ENCODE measurements at regions not wholly inside any gene's neighbourhood (a gene's known extent, or its start where the extent isn't known, plus 50 kb on each side); places are given as distances from the start of the nearest gene placed in this dataset.

DNA sequence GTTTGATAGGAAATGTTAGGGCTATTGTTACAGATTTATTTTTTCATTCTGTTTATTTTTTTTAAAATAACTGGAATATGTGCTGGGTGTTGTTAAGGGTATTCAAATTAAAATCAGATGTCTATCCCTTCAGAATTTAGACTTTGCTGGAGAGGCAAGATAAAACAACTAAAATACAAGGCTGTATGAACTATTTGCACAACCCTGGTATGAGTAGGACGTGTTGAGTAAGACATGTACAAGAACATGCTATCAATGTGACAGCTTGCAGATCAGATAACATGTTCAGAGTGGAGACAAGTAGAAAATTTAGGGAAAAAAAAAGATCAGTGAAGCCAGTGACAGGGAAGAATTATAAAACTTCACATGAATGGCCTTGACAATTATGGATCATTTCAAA, 853.5 kb downstream of the METTL15 start:
- ATAC-seq (no peak), DNase-seq (no peak)
- no peak overlapping the region for H3K4me3 ChIP-seq
- no peaks in the 10 kb centered on the region for H3K4me1 ChIP-seq
- H3K27ac ChIP-seq, result no peak overlapping the region
- intact Hi-C loops (cut with DNase I), result no loop called here
- no peaks in the 10 kb centered on the region for H3K27me3 ChIP-seq
- TF ChIP-seq, protein P1, sequence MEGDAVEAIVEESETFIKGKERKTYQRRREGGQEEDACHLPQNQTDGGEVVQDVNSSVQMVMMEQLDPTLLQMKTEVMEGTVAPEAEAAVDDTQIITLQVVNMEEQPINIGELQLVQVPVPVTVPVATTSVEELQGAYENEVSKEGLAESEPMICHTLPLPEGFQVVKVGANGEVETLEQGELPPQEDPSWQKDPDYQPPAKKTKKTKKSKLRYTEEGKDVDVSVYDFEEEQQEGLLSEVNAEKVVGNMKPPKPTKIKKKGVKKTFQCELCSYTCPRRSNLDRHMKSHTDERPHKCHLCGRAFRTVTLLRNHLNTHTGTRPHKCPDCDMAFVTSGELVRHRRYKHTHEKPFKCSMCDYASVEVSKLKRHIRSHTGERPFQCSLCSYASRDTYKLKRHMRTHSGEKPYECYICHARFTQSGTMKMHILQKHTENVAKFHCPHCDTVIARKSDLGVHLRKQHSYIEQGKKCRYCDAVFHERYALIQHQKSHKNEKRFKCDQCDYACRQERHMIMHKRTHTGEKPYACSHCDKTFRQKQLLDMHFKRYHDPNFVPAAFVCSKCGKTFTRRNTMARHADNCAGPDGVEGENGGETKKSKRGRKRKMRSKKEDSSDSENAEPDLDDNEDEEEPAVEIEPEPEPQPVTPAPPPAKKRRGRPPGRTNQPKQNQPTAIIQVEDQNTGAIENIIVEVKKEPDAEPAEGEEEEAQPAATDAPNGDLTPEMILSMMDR (IDR thresholded peaks at IDR 0.05), result no peak
- peaks cover 0 to 1% (median 0%) of the 10 kb centered on the region in 11 donors for H3K9me3 ChIP-seq
- WGBS, 2 donors, result 38 to 50% methylated on average over 1 of the region's 1 CpG
- H3K36me3 ChIP-seq, result no peaks in the 10 kb centered on the region

DNA sequence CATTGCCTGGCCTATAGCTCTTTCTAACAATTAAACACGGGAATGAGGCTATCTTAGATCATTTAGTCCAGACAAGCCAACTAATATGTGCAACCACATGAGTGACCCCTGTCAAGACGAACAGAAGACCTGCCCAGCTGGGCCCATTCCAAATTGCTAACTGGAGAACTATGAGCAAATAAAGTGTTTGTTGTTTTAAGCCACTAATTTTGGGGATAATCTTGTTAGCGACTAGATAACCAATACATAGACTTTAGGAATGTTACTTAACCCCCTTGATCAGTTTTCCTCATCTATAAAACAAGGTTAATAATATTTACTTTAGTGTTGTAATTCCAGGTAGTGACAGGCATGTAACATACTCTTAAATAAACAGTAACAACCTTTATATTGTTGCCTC, 848.3 kb downstream of the METTL15 start:
- no peak for ATAC-seq
- Histone ChIP-seq H3K36me3 (no peaks in the 10 kb centered on the region), H3K27me3 (no peaks in the 10 kb centered on the region), H3K4me3 (no peak overlapping the region), H3K27ac (no peak overlapping the region), H3K9me3 (peaks cover 0 to 23% (median 0%) of the 10 kb centered on the region in 11 donors), H3K4me1 (no peaks in the 10 kb centered on the region)
- WGBS, 2 donors, result 68 to 73% methylated on average over 3 of the region's 3 CpGs
- intact Hi-C loops (cut with DNase I), result no loop called here
- DNase-seq, result no peak
- TF ChIP-seq, protein P1 (IDR thresholded peaks at IDR 0.05), result no peak

DNA sequence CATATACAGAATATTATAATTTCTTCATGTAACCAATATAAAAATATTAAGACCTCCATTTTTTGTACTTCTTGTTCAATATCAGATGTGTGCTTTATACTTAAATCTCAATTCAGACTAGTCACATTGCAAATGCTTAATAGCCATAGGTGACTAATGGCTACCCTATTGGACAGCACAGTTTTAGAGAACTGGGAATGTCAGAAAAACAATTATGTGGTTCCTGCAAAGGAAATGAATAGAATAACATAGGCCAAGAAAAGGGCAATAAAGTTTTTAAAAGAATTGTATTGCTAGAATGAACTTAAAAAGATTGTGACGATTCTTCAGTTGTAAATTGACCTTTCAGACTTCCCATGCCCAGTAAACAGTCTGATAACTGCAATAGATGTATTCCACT, 843.0 kb downstream of the METTL15 start:
- peaks cover 0 to 40% (median 0%) of the 10 kb centered on the region in 11 donors for H3K9me3 ChIP-seq
- WGBS, 2 donors, result 85 to 92% methylated on average over 1 of the region's 1 CpG
- H3K27me3 ChIP-seq, result no peaks in the 10 kb centered on the region
- intact Hi-C loops (cut with DNase I), result no loop called here
- H3K4me1 ChIP-seq, result no peaks in the 10 kb centered on the region
- H3K27ac ChIP-seq, result no peak overlapping the region
- TF ChIP-seq, protein P1 (IDR thresholded peaks at IDR 0.05), result no peak
- no peak overlapping the region for H3K4me3 ChIP-seq
- ATAC-seq, result no peak
- no peak for DNase-seq
- no peaks in the 10 kb centered on the region for H3K36me3 ChIP-seq

DNA sequence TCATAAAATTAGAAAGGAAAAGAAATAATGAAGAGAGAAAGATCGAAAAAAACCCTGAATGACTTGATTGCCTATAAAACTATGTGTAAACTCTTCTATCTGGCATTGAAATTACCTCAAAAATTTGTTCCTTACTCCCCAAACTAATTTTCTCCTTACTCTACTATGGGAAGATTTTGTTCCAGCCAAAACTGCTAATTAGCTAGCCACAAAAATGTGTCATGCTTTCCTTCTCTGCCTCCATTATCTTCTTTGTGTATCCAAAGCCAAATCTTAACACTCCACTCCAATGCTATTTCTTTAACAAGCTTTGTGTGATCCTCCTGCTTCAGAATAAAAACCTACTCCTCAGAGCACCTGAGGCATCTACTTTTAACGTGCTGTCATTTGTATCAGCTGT, 831.2 kb downstream of the METTL15 start:
- Histone ChIP-seq H3K9me3 (peaks cover 0 to 13% (median 0%) of the 10 kb centered on the region in 11 donors), H3K27ac (no peak overlapping the region), H3K27me3 (no peaks in the 10 kb centered on the region), H3K36me3 (no peaks in the 10 kb centered on the region), H3K4me3 (no peak overlapping the region), H3K4me1 (no peaks in the 10 kb centered on the region)
- DNase-seq (no peak), ATAC-seq (no peak)
- TF ChIP-seq, protein P1 (IDR thresholded peaks at IDR 0.05), result no peak
- WGBS, 2 donors, result 58 to 68% methylated on average over 2 of the region's 2 CpGs
- intact Hi-C loops (cut with DNase I), result no loop called here
